ENCODE measurements at regions not wholly inside any gene's neighbourhood (a gene's known extent, or its start where the extent isn't known, plus 50 kb on each side); places are given as distances from the start of the nearest gene placed in this dataset.

DNA sequence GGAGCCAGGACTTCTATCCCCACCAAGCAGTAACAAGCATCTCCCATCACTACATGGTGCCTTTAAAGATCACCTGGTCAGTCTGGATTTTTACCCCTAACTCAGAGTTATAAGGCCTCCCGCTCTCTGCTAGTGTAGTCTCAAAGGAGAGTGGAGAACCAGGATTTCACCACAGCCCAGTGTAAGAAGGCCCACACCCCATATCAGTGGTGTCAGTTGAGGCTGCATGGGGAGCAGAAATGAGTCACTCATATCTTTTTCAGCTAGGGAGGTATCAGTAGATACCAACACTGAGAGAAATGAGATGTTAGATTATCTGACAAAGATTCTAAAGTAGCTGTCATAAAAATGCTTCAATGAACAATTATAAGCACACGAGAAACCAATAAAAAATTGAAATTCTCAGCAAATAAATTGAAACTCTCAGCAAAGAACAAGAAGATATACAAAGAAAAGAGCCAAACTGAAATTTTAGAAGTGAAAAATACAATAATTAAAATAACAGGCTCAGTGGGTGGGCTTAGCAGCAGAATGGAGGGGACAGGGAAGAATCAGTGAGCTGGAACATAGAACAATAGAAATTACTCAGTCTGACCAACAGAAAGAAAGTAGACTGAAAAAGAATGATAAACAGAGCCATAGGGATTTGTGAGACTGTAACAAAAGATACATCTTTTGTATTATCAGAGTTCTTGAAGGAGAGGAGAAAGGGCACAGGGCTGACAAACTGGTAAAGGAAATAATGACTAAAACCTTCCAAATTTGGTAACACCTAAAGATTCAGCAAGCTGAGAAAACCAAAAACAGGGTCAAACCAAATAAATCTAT lies 257.7 kb downstream of the ANAPC1 start:
- TF ChIP-seq CTCF (conservative IDR thresholded peaks at IDR 0.05; ENCODE audit: low read length) (no peak), EZH2phosphoT487 (IDR thresholded peaks at IDR 0.05; ENCODE audit: borderline replicate concordance) (no peak)
